Muscle layer of colon (tissue), 2 donors: ENCODE measurements at regions not wholly inside any gene's neighbourhood (a gene's known extent, or its start where the extent isn't known, plus 50 kb on each side); places are given as distances from the start of the nearest gene placed in this dataset.
"Not testable (repeated sequence)": the region's sequence is repeated elsewhere in the genome, so short reads cannot be mapped to it uniquely, and the experiment has no call there.

ENCODE experiments used
- H3K27ac ChIP-seq: one replicate; pipeline ENCODE4 v1.7.0; 2013; ENCODE audit warnings: low read depth, mild to moderate bottlenecking, low read length, moderate library complexity
- H3K27me3 ChIP-seq, 2 donors: one replicate each; pipeline ENCODE4 v1.7.0; 2013; ENCODE audit warnings: low read length in 2 of 2, mild to moderate bottlenecking in 2 of 2; ENCODE audit not compliant: insufficient read depth in 2 of 2, control insufficient read depth in 1 of 2
- H3K36me3 ChIP-seq: one replicate; pipeline ENCODE4 v1.7.0; 2013; ENCODE audit warnings: mild to moderate bottlenecking, low read length; ENCODE audit not compliant: insufficient read depth
- H3K4me1 ChIP-seq: one replicate; pipeline ENCODE4 v1.7.0; 2013; ENCODE audit warnings: mild to moderate bottlenecking, low read length; ENCODE audit not compliant: insufficient read depth
- H3K4me3 ChIP-seq, 2 donors: one replicate each; pipeline ENCODE4 v1.7.0; 2013; ENCODE audit warnings: low read length in 2 of 2, low read depth in 1 of 2, mild to moderate bottlenecking in 1 of 2, moderate library complexity in 1 of 2
- H3K9ac ChIP-seq: one replicate; pipeline ENCODE4 v1.7.0; 2013; ENCODE audit warnings: low read length
- H3K9me3 ChIP-seq: one replicate; pipeline ENCODE4 v1.7.0; 2013; ENCODE audit warnings: mild to moderate bottlenecking, low read length
- donor health status: abdominal sarcoma.
- donor health status: Adenocarcinoma of cecum.

- no peak overlapping the region for H3K27ac ChIP-seq
- no peak overlapping the region for H3K4me3 ChIP-seq
- H3K36me3 ChIP-seq, result no peaks in the 10 kb centered on the region
- H3K27me3 ChIP-seq, result no peaks in the 10 kb centered on the region
- H3K4me1 ChIP-seq, result peaks cover 4% of the 10 kb centered on the region
- H3K9me3 ChIP-seq, result no peaks in the 10 kb centered on the region
- H3K9ac ChIP-seq, result no peak overlapping the region
These were observed 414.8 kb downstream of the RMST start for GRCh38 chr12:97877404-97877803.

- no peak overlapping the region for H3K9ac ChIP-seq
- H3K27ac ChIP-seq, result no peak overlapping the region
These were observed 424.0 kb downstream of the RMST start for GRCh38 chr12:97886511-97887176.

GRCh38 chr12:97897881-97898280 lies 435.3 kb downstream of the RMST start:
- H3K9me3 ChIP-seq, H3K36me3 ChIP-seq, H3K4me1 ChIP-seq, H3K27ac ChIP-seq, H3K27me3 ChIP-seq, H3K9ac ChIP-seq, H3K4me3 ChIP-seq: not testable (repeated sequence)

More at GRCh38 chr12:97886511-97887176, 424.0 kb downstream of the RMST start:
- Histone ChIP-seq H3K27me3 (no peaks in the 10 kb centered on the region), H3K4me1 (peaks cover 3% of the 10 kb centered on the region), H3K4me3 (no peak overlapping the region), H3K9me3 (no peaks in the 10 kb centered on the region), H3K36me3 (no peaks in the 10 kb centered on the region)

GRCh38 chr12:97899529-97899928 lies 436.9 kb downstream of the RMST start:
- Histone ChIP-seq H3K4me1 (no peaks in the 10 kb centered on the region), H3K27ac (no peak overlapping the region), H3K27me3 (no peaks in the 10 kb centered on the region), H3K36me3 (no peaks in the 10 kb centered on the region), H3K4me3 (no peak overlapping the region), H3K9ac (no peak overlapping the region), H3K9me3 (no peaks in the 10 kb centered on the region)

- H3K27ac ChIP-seq, result no peak overlapping the region
- no peaks in the 10 kb centered on the region for H3K4me1 ChIP-seq
- no peak overlapping the region for H3K9ac ChIP-seq
- no peaks in the 10 kb centered on the region for H3K27me3 ChIP-seq
- H3K9me3 ChIP-seq, result no peaks in the 10 kb centered on the region
- H3K36me3 ChIP-seq, result no peaks in the 10 kb centered on the region
- H3K4me3 ChIP-seq, result no peak overlapping the region
These were observed 437.4 kb downstream of the RMST start for GRCh38 chr12:97899956-97900355.

GRCh38 chr12:97903356-97903755 lies 440.8 kb downstream of the RMST start:
- H3K4me3 ChIP-seq, result no peak overlapping the region
- H3K27me3 ChIP-seq, result no peaks in the 10 kb centered on the region
- no peak overlapping the region for H3K9ac ChIP-seq
- H3K27ac ChIP-seq, result no peak overlapping the region
- H3K4me1 ChIP-seq, result no peaks in the 10 kb centered on the region
- no peaks in the 10 kb centered on the region for H3K36me3 ChIP-seq
- no peaks in the 10 kb centered on the region for H3K9me3 ChIP-seq

- Histone ChIP-seq H3K36me3 (no peaks in the 10 kb centered on the region), H3K4me1 (no peaks in the 10 kb centered on the region), H3K9ac (no peak overlapping the region), H3K9me3 (no peaks in the 10 kb centered on the region), H3K27ac (no peak overlapping the region), H3K4me3 (no peak overlapping the region), H3K27me3 (no peaks in the 10 kb centered on the region)
These were observed 444.9 kb downstream of the RMST start for GRCh38 chr12:97907504-97907903.

- Histone ChIP-seq H3K4me3 (no peak overlapping the region), H3K27me3 (no peaks in the 10 kb centered on the region), H3K36me3 (no peaks in the 10 kb centered on the region), H3K9me3 (no peaks in the 10 kb centered on the region), H3K27ac (no peak overlapping the region), H3K9ac (no peak overlapping the region), H3K4me1 (no peaks in the 10 kb centered on the region)
These were observed 448.0 kb downstream of the RMST start for GRCh38 chr12:97910559-97910958.

- no peaks in the 10 kb centered on the region for H3K9me3 ChIP-seq
- no peaks in the 10 kb centered on the region for H3K27me3 ChIP-seq
- H3K9ac ChIP-seq, result no peak overlapping the region
- H3K4me3 ChIP-seq, result no peak overlapping the region
- H3K4me1 ChIP-seq, result no peaks in the 10 kb centered on the region
- no peak overlapping the region for H3K27ac ChIP-seq
- no peaks in the 10 kb centered on the region for H3K36me3 ChIP-seq
These were observed 450.3 kb downstream of the RMST start for GRCh38 chr12:97912943-97913342.

GRCh38 chr12:97921979-97922722 lies 459.5 kb downstream of the RMST start:
- Histone ChIP-seq H3K9ac (no peak overlapping the region), H3K9me3 (no peaks in the 10 kb centered on the region), H3K4me1 (peaks cover 12% of the 10 kb centered on the region), H3K27ac (no peak overlapping the region), H3K36me3 (no peaks in the 10 kb centered on the region), H3K4me3 (no peak overlapping the region), H3K27me3 (no peaks in the 10 kb centered on the region)

GRCh38 chr12:97923546-97923945 lies 460.9 kb downstream of the RMST start:
- H3K9ac ChIP-seq, result no peak overlapping the region
- H3K9me3 ChIP-seq, result no peaks in the 10 kb centered on the region
- H3K36me3 ChIP-seq, result no peaks in the 10 kb centered on the region
- no peak overlapping the region for H3K4me3 ChIP-seq
- no peak overlapping the region for H3K27ac ChIP-seq
- H3K27me3 ChIP-seq, result no peaks in the 10 kb centered on the region
- H3K4me1 ChIP-seq, result peaks cover 18% of the 10 kb centered on the region

- no peak overlapping the region for H3K27ac ChIP-seq
These were observed 461.5 kb downstream of the RMST start for GRCh38 chr12:97924122-97924521.

More at GRCh38 chr12:97924122-97924521, 461.5 kb downstream of the RMST start:
- Histone ChIP-seq H3K9me3 (no peaks in the 10 kb centered on the region), H3K36me3 (no peaks in the 10 kb centered on the region), H3K4me1 (peaks cover 18% of the 10 kb centered on the region), H3K4me3 (no peak overlapping the region), H3K27me3 (no peaks in the 10 kb centered on the region), H3K9ac (no peak overlapping the region)
